GM12878 (cell line): ENCODE measurements at regions not wholly inside any gene's neighbourhood (a gene's known extent, or its start where the extent isn't known, plus 50 kb on each side); places are given as distances from the start of the nearest gene placed in this dataset.

Experiments
- ATAC-seq: fragments of 200-7000 bp; cut with Tn5 transposase; 3 replicates; pipeline ENCODE4 v1.9.1; 2020; ENCODE audit warnings: mild to moderate bottlenecking, moderate library complexity
- BruUV-seq: library from RNA; stranded (reverse); fragments of 400-500 nt; replicated peaks from 2 replicates; lab custom pipeline; 2021; lab: Mats Ljungman, UMichigan
- CTCF ChIA-PET: fragments of 300-600 bp; sonication (Branson Sonifier 250); formaldehyde crosslinking; extraction: SDS; loops from one replicate; lab custom pipeline; 2021; ENCODE audit warnings: inconsistent platforms; lab: Yijun Ruan, JAX
- POLR2A ChIA-PET: fragments of 350-600 bp; formaldehyde crosslinking; extraction: SDS; loops from one replicate; lab custom pipeline; 2021; ENCODE audit warnings: inconsistent platforms; lab: Charles Lee
- RAD21 ChIA-PET: fragments of 300-600 bp; sonication (Branson Sonifier 250); formaldehyde crosslinking; loops from one replicate; lab custom pipeline; 2023; ENCODE audit warnings: antibody characterized with exemption; ENCODE audit not compliant: unreplicated experiment; lab: Charles Lee
- SMC1A ChIA-PET: fragments of 300-600 bp; sonication (Branson Sonifier 250); formaldehyde crosslinking; loops from one replicate; lab custom pipeline; 2023; ENCODE audit not compliant: unreplicated experiment, uncharacterized antibody; lab: Charles Lee
- DNase-seq: peaks from one replicate; pipeline ENCODE4 v3.0.0-alpha.2; 2011; ENCODE audit warnings: low read depth, low spot score
- FAIRE-seq: peaks from 3 replicates; lab custom pipeline; 2011; peaks lifted over from hg19 to GRCh38; lab: Jason Lieb, UNC
- H2AFZ ChIP-seq: 2 replicates; pipeline ENCODE4 v1.6.0; 2011; ENCODE audit warnings: low read depth, low read length, control low read depth; ENCODE audit not compliant: control insufficient read depth
- H3K27ac ChIP-seq: 2 replicates; pipeline ENCODE4 v1.5.1; 2011; ENCODE audit warnings: control low read depth; ENCODE audit not compliant: control insufficient read depth, insufficient read depth
- H3K27me3 ChIP-seq, 2 experiments: replicated peaks in 1 of 2; 2 replicates each; pipeline versions ENCODE4 v1.6.0 to v1.6.1; 2011; ENCODE audit warnings: low read length in 1 of 2; ENCODE audit not compliant: control insufficient read depth in 2 of 2, insufficient read depth in 2 of 2
- H3K36me3 ChIP-seq, 2 experiments: 2 replicates each; pipeline ENCODE4 v1.5.1; 2011; ENCODE audit warnings: low read length in 1 of 2; ENCODE audit not compliant: control insufficient read depth in 2 of 2, insufficient read depth in 2 of 2
- H3K4me1 ChIP-seq: 2 replicates; pipeline ENCODE4 v1.6.1; 2011; ENCODE audit warnings: mild to moderate bottlenecking, low read length, moderate library complexity, mixed read lengths; ENCODE audit not compliant: control insufficient read depth, insufficient read depth
- H3K4me2 ChIP-seq: 2 replicates; pipeline ENCODE4 v1.6.0; 2011; ENCODE audit warnings: control low read depth; ENCODE audit not compliant: control insufficient read depth, insufficient read depth
- H3K4me3 ChIP-seq: fragments of 200-600 bp; sonication (generic); 2 replicates; pipeline ENCODE4 v1.5.1; 2016
- H3K79me2 ChIP-seq: 2 replicates; pipeline ENCODE4 v1.6.0; 2011; ENCODE audit warnings: low read length; ENCODE audit not compliant: control insufficient read depth, insufficient read depth
- H3K9ac ChIP-seq: 2 replicates; pipeline ENCODE4 v1.8.0; 2011; ENCODE audit warnings: low read length, control low read depth, mixed read lengths; ENCODE audit not compliant: control insufficient read depth, insufficient read depth
- H3K9me3 ChIP-seq: replicated peaks from 3 replicates; pipeline ENCODE4 v1.5.1; 2011; ENCODE audit warnings: mild to moderate bottlenecking, low read length; ENCODE audit not compliant: control insufficient read depth, insufficient read depth
- H4K20me1 ChIP-seq: 2 replicates; pipeline ENCODE4 v1.6.0; 2011; ENCODE audit not compliant: control insufficient read depth, insufficient read depth
- ATF7 ChIP-seq: fragments of 450-650 bp; IDR thresholded peaks from 2 replicates; pipeline ENCODE4 v1.6.1; 2016; ENCODE audit warnings: low read depth, mild to moderate bottlenecking
- CBX5 ChIP-seq: sonication (generic); IDR thresholded peaks from 2 replicates; pipeline ENCODE4 v1.6.1; 2016; ENCODE audit warnings: low read depth, moderate library complexity, mild to moderate bottlenecking, inconsistent platforms
- EED ChIP-seq: sonication (generic); IDR thresholded peaks from 2 replicates; pipeline ENCODE4 v1.6.1; 2016; ENCODE audit warnings: antibody characterized with exemption, low read depth
- ETV6 ChIP-seq, 2 experiments: fragments of 450-650 bp in 1 of 2; IDR thresholded peaks in 1 of 2; conservative IDR thresholded peaks in 1 of 2; 2 replicates each; pipeline ENCODE4 v1.6.1; 2014; ENCODE audit warnings: antibody characterized with exemption in 1 of 2, borderline replicate concordance in 1 of 2, low read depth in 1 of 2, mild to moderate bottlenecking in 1 of 2, moderate library complexity in 1 of 2
- KLF5 ChIP-seq: fragments of 450-650 bp; IDR thresholded peaks from 2 replicates; pipeline ENCODE4 v1.6.1; 2014; ENCODE audit warnings: mild to moderate bottlenecking; ENCODE audit not compliant: partially characterized antibody
- MLLT1 ChIP-seq: fragments of 450-650 bp; IDR thresholded peaks from 2 replicates; pipeline ENCODE4 v1.6.1; 2016; ENCODE audit warnings: mild to moderate bottlenecking
- NFIC ChIP-seq: IDR thresholded peaks from 2 replicates; pipeline ENCODE4 v1.6.1; 2012; ENCODE audit warnings: low read depth, mild to moderate bottlenecking, inconsistent platforms, low read length, moderate library complexity
- SIN3A ChIP-seq: IDR thresholded peaks from 2 replicates; pipeline ENCODE4 v1.6.1; 2012; ENCODE audit warnings: low read depth, low read length, improper control_type of control experiment
- SIX5 ChIP-seq: IDR thresholded peaks from 2 replicates; pipeline ENCODE4 v1.6.1; 2011; ENCODE audit warnings: mild to moderate bottlenecking, low read depth, low read length, moderate library complexity; ENCODE audit not compliant: severe bottlenecking
- SPI1 ChIP-seq: IDR thresholded peaks from 2 replicates; pipeline ENCODE4 v1.6.1; 2011; ENCODE audit warnings: low read depth, mild to moderate bottlenecking, low read length, moderate library complexity, borderline replicate concordance; ENCODE audit not compliant: insufficient read depth
- STAT3 ChIP-seq: IDR thresholded peaks from 2 replicates; pipeline ENCODE4 v1.6.1; 2011; ENCODE audit warnings: low read depth, low read length, improper control_type of control experiment
- TARDBP ChIP-seq: IDR thresholded peaks from 2 replicates; pipeline ENCODE4 v1.6.1; 2016; ENCODE audit warnings: borderline replicate concordance
- ZBED1 ChIP-seq: IDR thresholded peaks from 2 replicates; pipeline ENCODE4 v1.6.1; 2016; ENCODE audit warnings: borderline replicate concordance
- WGBS: methylation state at CpG from one replicate; pipeline ENCODE4 v1.1.6; 2016; ENCODE audit warnings: low lambda C conversion rate; ENCODE audit not compliant: insufficient replicate concordance, insufficient coverage; ENCODE audit errors: missing lambda C conversion rate; 5-methylcytosine and 5-hydroxymethylcytosine counted together
- in situ Hi-C: fragments of 300-500 bp; cut with MboI; formaldehyde crosslinking; loops from 9 replicates; pipeline ENCODE4 v1.14.3; 2018; ENCODE audit warnings: mixed read lengths
- intact Hi-C: fragments of 100-400 bp; cut with micrococcal nuclease; formaldehyde crosslinking; loops from one replicate; pipeline ENCODE4 v1.14.2; 2022; ENCODE audit not compliant: unreplicated experiment

- no peak for TF ChIP-seq NFIC
- TF ChIP-seq SPI1: peak; percentile 71
- TF ChIP-seq ATF7: no peak
- H3K4me2 ChIP-seq: no peak overlapping the region
- in situ Hi-C loops (no loop called here), intact Hi-C loops (no loop called here)
- 90% methylated on average over 3 of the region's 3 CpGs for WGBS
- H2AFZ ChIP-seq: no peak overlapping the region
- DNase-seq (no peak), ATAC-seq (peak; percentile 65), FAIRE-seq (no peak)
- CTCF ChIA-PET: interaction anchor here (1.0 kb wide), 1 partner anchor 13 kb away, joined by 3 read pairs; no protein-coding TSS in a partner anchor
- POLR2A ChIA-PET: no interaction called here
- no peak overlapping the region for H3K27ac ChIP-seq
- no peaks in the 10 kb centered on the region for H3K27me3 ChIP-seq
- SMC1A ChIA-PET: interaction anchor here (1.0 kb wide), 1 partner anchor 26 kb away, joined by 3 read pairs; no protein-coding TSS in a partner anchor
- RAD21 ChIA-PET: no interaction called here
- no peak overlapping the region for H3K9ac ChIP-seq
- H3K4me1 ChIP-seq: no peaks in the 10 kb centered on the region
- BruUV-seq: no TSS peak
- H3K9me3 ChIP-seq: no peaks in the 10 kb centered on the region
- H3K79me2 ChIP-seq: no peaks in the 10 kb centered on the region
- H3K4me3 ChIP-seq: no peak overlapping the region
- no peaks in the 10 kb centered on the region for H3K36me3 ChIP-seq
- no peaks in the 10 kb centered on the region for H4K20me1 ChIP-seq
Measured at GRCh38 chr5:27491746-27492439, 453.5 kb upstream of the CDH9 start.

GRCh38 chr5:27491047-27491446 lies 452.7 kb upstream of the CDH9 start:
- no peak overlapping the region for H3K9ac ChIP-seq
- ChIA-PET POLR2A (no interaction called here), SMC1A (interaction anchor here (1.0 kb wide), 1 partner anchor 27 kb away, joined by 3 read pairs; no protein-coding TSS in a partner anchor), CTCF (no interaction called here), RAD21 (no interaction called here)
- DNase-seq: no peak
- no peak overlapping the region for H3K4me2 ChIP-seq
- H4K20me1 ChIP-seq: no peaks in the 10 kb centered on the region
- TF ChIP-seq ETV6 (conservative IDR thresholded peaks at IDR 0.05 in 1 of 2, IDR thresholded peaks at IDR 0.05 in 1 of 2; ENCODE audit: borderline replicate concordance in 1 of 2, low read depth in 1 of 2) (no peak), MLLT1 (no peak), SIX5 (no peak), CBX5 (no peak), TARDBP (no peak), STAT3 (no peak), KLF5 (no peak), EED (no peak), ZBED1 (no peak), SIN3A (no peak)
- no peak overlapping the region for H3K4me3 ChIP-seq
- 32% methylated on average over 2 of the region's 2 CpGs for WGBS
- no peak overlapping the region for H3K27ac ChIP-seq
- no peak for FAIRE-seq
- H2AFZ ChIP-seq: no peak overlapping the region
- BruUV-seq: no TSS peak
- peak; percentile 22; the same call in 1 of the 3 replicates for ATAC-seq
- H3K79me2 ChIP-seq: no peaks in the 10 kb centered on the region
- in situ Hi-C loops (no loop called here), intact Hi-C loops (no loop called here)
- no peaks in the 10 kb centered on the region for H3K4me1 ChIP-seq
- H3K36me3 ChIP-seq: no peaks in the 10 kb centered on the region
- no peaks in the 10 kb centered on the region for H3K9me3 ChIP-seq
- H3K27me3 ChIP-seq: no peaks in the 10 kb centered on the region
